PC-3 (cell line): ENCODE measurements at regions not wholly inside any gene's neighbourhood (a gene's known extent, or its start where the extent isn't known, plus 50 kb on each side); places are given as distances from the start of the nearest gene placed in this dataset.
"Not testable (repeated sequence)": the region's sequence is repeated elsewhere in the genome, so short reads cannot be mapped to it uniquely, and the experiment has no call there.

Experiments
- ATAC-seq: fragments of 200-7000 bp; cut with Tn5 transposase; 2 replicates; pipeline ENCODE4 v1.9.1; 2020; ENCODE audit warnings: mild to moderate bottlenecking, moderate library complexity
- BruUV-seq: library from RNA; stranded (reverse); fragments of 400-500 nt; replicated peaks from 2 replicates; lab custom pipeline; 2021; lab: Mats Ljungman, UMichigan
- CTCF ChIA-PET: fragments of 300-600 bp; sonication (Branson Sonifier 250); formaldehyde crosslinking; loops from one replicate; lab custom pipeline; 2022; ENCODE audit warnings: antibody characterized with exemption; lab: Charles Lee
- POLR2A ChIA-PET: fragments of 300-600 bp; sonication (Branson Sonifier 250); formaldehyde crosslinking; loops from one replicate; lab custom pipeline; 2022; ENCODE audit warnings: antibody characterized with exemption; ENCODE audit not compliant: unreplicated experiment; lab: Charles Lee
- DNase-seq: peaks from one replicate; pipeline ENCODE4 v3.0.0-alpha.2; 2015
- H2AFZ ChIP-seq: fragments of 300-600 bp; sonication (generic); 2 replicates; pipeline ENCODE4 v1.6.0; 2016; ENCODE audit warnings: antibody characterized with exemption, low read length
- H3F3A ChIP-seq: fragments of 300-600 bp; sonication (generic); one replicate; pipeline ENCODE4 v1.6.0; 2017; ENCODE audit warnings: antibody characterized with exemption, low read length, control low read depth, mild to moderate bottlenecking; ENCODE audit not compliant: unreplicated experiment
- H3K27ac ChIP-seq: fragments of 300-600 bp; sonication (generic); 2 replicates; pipeline ENCODE4 v1.5.1; 2016; ENCODE audit warnings: mild to moderate bottlenecking, low read length
- H3K27me3 ChIP-seq: fragments of 300-600 bp; sonication (generic); 2 replicates; pipeline ENCODE4 v1.6.1; 2016; ENCODE audit warnings: low read length, mixed read lengths
- H3K36me3 ChIP-seq: fragments of 300-600 bp; sonication (generic); 2 replicates; pipeline ENCODE4 v1.6.1; 2016; ENCODE audit warnings: low read depth, mixed run types, low read length, mixed read lengths
- H3K4me1 ChIP-seq: fragments of 300-600 bp; sonication (generic); 2 replicates; pipeline ENCODE4 v1.5.1; 2016; ENCODE audit warnings: low read length; ENCODE audit not compliant: insufficient read depth
- H3K4me2 ChIP-seq: fragments of 300-600 bp; sonication (generic); 2 replicates; pipeline ENCODE4 v1.6.0; 2016; ENCODE audit warnings: low read length
- H3K4me3 ChIP-seq: fragments of 300-600 bp; sonication (generic); 2 replicates; pipeline ENCODE4 v1.5.1; 2016; ENCODE audit warnings: mild to moderate bottlenecking, low read length, mixed read lengths
- H3K79me2 ChIP-seq: fragments of 300-600 bp; sonication (generic); 2 replicates; pipeline ENCODE4 v1.6.1; 2017; ENCODE audit warnings: low read length, mixed read lengths
- H3K9ac ChIP-seq: fragments of 300-600 bp; sonication (generic); 2 replicates; pipeline ENCODE4 v1.6.0; 2016; ENCODE audit warnings: mild to moderate bottlenecking, low read length
- H3K9me2 ChIP-seq: fragments of 300-600 bp; sonication (generic); replicated peaks from 2 replicates; pipeline ENCODE4 v1.6.1; 2016; ENCODE audit warnings: mixed run types, low read length, mixed read lengths
- H3K9me3 ChIP-seq: fragments of 300-600 bp; sonication (generic); 2 replicates; pipeline ENCODE4 v1.6.1; 2016; ENCODE audit warnings: low read length, mixed read lengths
- H4K20me1 ChIP-seq: fragments of 300-600 bp; sonication (generic); 2 replicates; pipeline ENCODE4 v1.6.1; 2016; ENCODE audit warnings: low read length, mixed read lengths
- CTCF ChIP-seq: fragments of 300-600 bp; sonication (generic); conservative IDR thresholded peaks from 2 replicates; pipeline ENCODE4 v1.5.1; 2017; ENCODE audit warnings: antibody characterized with exemption, low read depth, mild to moderate bottlenecking, low read length
- EZH2 ChIP-seq: fragments of 300-600 bp; sonication (generic); IDR thresholded peaks from one replicate; pipeline ENCODE4 v1.6.1; 2017; ENCODE audit warnings: antibody characterized with exemption, mild to moderate bottlenecking, low read length; ENCODE audit not compliant: unreplicated experiment
- EZH2phosphoT487 ChIP-seq: fragments of 300-600 bp; sonication (generic); IDR thresholded peaks from 2 replicates; pipeline ENCODE4 v1.6.1; 2018; ENCODE audit warnings: mild to moderate bottlenecking, antibody characterized with exemption, low read length, borderline replicate concordance
- intact Hi-C: fragments of 100-400 bp; cut with micrococcal nuclease; formaldehyde crosslinking; loops from 2 replicates; pipeline ENCODE4 v1.9.0; 2023

- H3K4me2 ChIP-seq, H3K79me2 ChIP-seq, H3K4me3 ChIP-seq, H3F3A ChIP-seq, H3K27ac ChIP-seq, H3K9me2 ChIP-seq, H3K4me1 ChIP-seq, DNase-seq, BruUV-seq, H3K9ac ChIP-seq, H3K9me3 ChIP-seq, H3K36me3 ChIP-seq, H3K27me3 ChIP-seq, H2AFZ ChIP-seq, intact Hi-C loops, CTCF ChIA-PET, ATAC-seq, POLR2A ChIA-PET, H4K20me1 ChIP-seq: not testable (repeated sequence)
Observed at GRCh38 chr2:12569929-12570328, 146.8 kb upstream of the TRIB2 start.

- no peaks in the 10 kb centered on the region for H3F3A ChIP-seq
- H3K27ac ChIP-seq: no peak overlapping the region
- intact Hi-C loops: no loop called here
- TF ChIP-seq CTCF (no peak), EZH2 (no peak), EZH2phosphoT487 (no peak)
- H3K4me1 ChIP-seq: no peaks in the 10 kb centered on the region
- no peak overlapping the region for H2AFZ ChIP-seq
- H3K4me2 ChIP-seq: no peak overlapping the region
- H3K9me3 ChIP-seq: no peaks in the 10 kb centered on the region
- no TSS peak for BruUV-seq
- no peaks in the 10 kb centered on the region for H3K9me2 ChIP-seq
- H3K27me3 ChIP-seq: no peaks in the 10 kb centered on the region
- CTCF ChIA-PET: no interaction called here
- no peaks in the 10 kb centered on the region for H3K79me2 ChIP-seq
- no peak overlapping the region for H3K4me3 ChIP-seq
- no peaks in the 10 kb centered on the region for H4K20me1 ChIP-seq
- H3K9ac ChIP-seq: no peak overlapping the region
- ATAC-seq (no peak), DNase-seq (no peak)
- POLR2A ChIA-PET: no interaction called here
- no peaks in the 10 kb centered on the region for H3K36me3 ChIP-seq
Observed at GRCh38 chr2:12577091-12577490, 139.6 kb upstream of the TRIB2 start.

- no peaks in the 10 kb centered on the region for H3K27me3 ChIP-seq
- no peaks in the 10 kb centered on the region for H3K9me3 ChIP-seq
- no peak overlapping the region for H3K9ac ChIP-seq
- no peaks in the 10 kb centered on the region for H3F3A ChIP-seq
- H3K79me2 ChIP-seq: no peaks in the 10 kb centered on the region
- DNase-seq (no peak), ATAC-seq (no peak)
- no TSS peak for BruUV-seq
- no peak overlapping the region for H3K4me2 ChIP-seq
- H3K27ac ChIP-seq: no peak overlapping the region
- H3K36me3 ChIP-seq: no peaks in the 10 kb centered on the region
- no peaks in the 10 kb centered on the region for H4K20me1 ChIP-seq
- H3K9me2 ChIP-seq: no peaks in the 10 kb centered on the region
- TF ChIP-seq EZH2: no peak
- no peak for TF ChIP-seq CTCF
- TF ChIP-seq EZH2phosphoT487: no peak
- H3K4me3 ChIP-seq: no peak overlapping the region
- intact Hi-C loops: no loop called here
- ChIA-PET POLR2A (interaction anchor here (0.7 kb wide), 1 partner anchor 125 kb away, joined by 3 read pairs; no protein-coding TSS in a partner anchor), CTCF (no interaction called here)
- no peaks in the 10 kb centered on the region for H3K4me1 ChIP-seq
- H2AFZ ChIP-seq: no peak overlapping the region
Observed at GRCh38 chr2:12577567-12578253, 139.0 kb upstream of the TRIB2 start.
